Thoracic aorta (tissue), 2 donors: ENCODE measurements at regions not wholly inside any gene's neighbourhood (a gene's known extent, or its start where the extent isn't known, plus 50 kb on each side); places are given as distances from the start of the nearest gene placed in this dataset.

Experiments
- ATAC-seq: fragments of 150-250 bp; one replicate; pipeline ENCODE4 v1.8.0; 2017; ENCODE audit warnings: low read depth; ENCODE audit not compliant: insufficient number of reproducible peaks, low FRiP score
- DNase-seq: peaks from one replicate; pipeline ENCODE4 v3.0.0-alpha.2; 2020; ENCODE audit warnings: low spot score
- H3K27ac ChIP-seq, 2 donors: fragments of 200-600 bp; sonication (generic); 1 replicate in 1 of 2; 2 replicates in 1 of 2; pipeline ENCODE4 v1.5.1; 2016; ENCODE audit warnings: mild to moderate bottlenecking in 2 of 2, moderate library complexity in 2 of 2
- H3K27me3 ChIP-seq: fragments of 200-600 bp; sonication (generic); replicated peaks from 2 replicates; pipeline ENCODE4 v1.6.0; 2016; ENCODE audit warnings: mild to moderate bottlenecking; ENCODE audit not compliant: insufficient read depth
- H3K36me3 ChIP-seq: fragments of 200-600 bp; sonication (generic); one replicate; pipeline ENCODE4 v1.5.1; 2016
- H3K4me1 ChIP-seq, 2 donors: fragments of 200-600 bp; sonication (generic); 1 replicate in 1 of 2; 2 replicates in 1 of 2; pipeline versions ENCODE4 v1.5.1 to v1.6.0; 2016; ENCODE audit warnings: low read depth in 2 of 2, mild to moderate bottlenecking in 1 of 2; ENCODE audit not compliant: control insufficient read depth in 1 of 2
- H3K4me3 ChIP-seq: fragments of 200-600 bp; sonication (generic); 2 replicates; pipeline ENCODE4 v1.5.1; 2016; ENCODE audit warnings: mild to moderate bottlenecking
- H3K9me3 ChIP-seq: fragments of 200-600 bp; sonication (generic); 2 replicates; pipeline ENCODE4 v1.5.1; 2016
- CTCF ChIP-seq: fragments of 200-600 bp; sonication (generic); IDR thresholded peaks from one replicate; pipeline ENCODE4 v1.5.1; 2019; ENCODE audit warnings: antibody characterized with exemption

GRCh38 chr5:6006838-6007314 lies 371.5 kb downstream of the MED10 start:
- Histone ChIP-seq H3K4me3 (no peak overlapping the region), H3K4me1 (no peaks in the 10 kb centered on the region), H3K36me3 (no peaks in the 10 kb centered on the region), H3K27ac (no peak overlapping the region), H3K27me3 (no peaks in the 10 kb centered on the region), H3K9me3 (no peaks in the 10 kb centered on the region)
- DNase-seq (no peak), ATAC-seq (no peak)
- TF ChIP-seq CTCF = no peak

- H3K27ac ChIP-seq = no peak overlapping the region
- no peaks in the 10 kb centered on the region for H3K36me3 ChIP-seq
- no peak for TF ChIP-seq CTCF
- H3K27me3 ChIP-seq = no peaks in the 10 kb centered on the region
- no peaks in the 10 kb centered on the region for H3K4me1 ChIP-seq
- H3K4me3 ChIP-seq = no peak overlapping the region
- no peaks in the 10 kb centered on the region for H3K9me3 ChIP-seq
- ATAC-seq = no peak
- DNase-seq = no peak
These were observed 375.1 kb downstream of the MED10 start for GRCh38 chr5:6003040-6003825.

- Histone ChIP-seq H3K27me3 (no peaks in the 10 kb centered on the region), H3K27ac (no peak overlapping the region), H3K36me3 (no peaks in the 10 kb centered on the region), H3K4me1 (no peaks in the 10 kb centered on the region), H3K4me3 (no peak overlapping the region), H3K9me3 (no peaks in the 10 kb centered on the region)
- no peak for ATAC-seq
- DNase-seq = no peak
- no peak for TF ChIP-seq CTCF
These were observed 377.5 kb downstream of the MED10 start for GRCh38 chr5:6000867-6001266.

- H3K36me3 ChIP-seq = no peaks in the 10 kb centered on the region
- no peaks in the 10 kb centered on the region for H3K27me3 ChIP-seq
- TF ChIP-seq CTCF = no peak
- ATAC-seq (no peak), DNase-seq (no peak)
- H3K9me3 ChIP-seq = peaks cover 3% of the 10 kb centered on the region
- no peaks in the 10 kb centered on the region for H3K4me1 ChIP-seq
- no peak overlapping the region for H3K4me3 ChIP-seq
- H3K27ac ChIP-seq = no peak overlapping the region
These were observed 382.5 kb downstream of the MED10 start for GRCh38 chr5:5995819-5996218.

- no peaks in the 10 kb centered on the region for H3K9me3 ChIP-seq
- no peak overlapping the region for H3K27ac ChIP-seq
- H3K36me3 ChIP-seq = no peaks in the 10 kb centered on the region
- no peak for TF ChIP-seq CTCF
- ATAC-seq (no peak), DNase-seq (no peak)
- H3K27me3 ChIP-seq = no peaks in the 10 kb centered on the region
- H3K4me3 ChIP-seq = no peak overlapping the region
- H3K4me1 ChIP-seq = peaks cover 0 to 4% of the 10 kb centered on the region in 2 donors
These were observed 391.7 kb downstream of the MED10 start for GRCh38 chr5:5986492-5987178.
